ENCODE measurements at regions not wholly inside any gene's neighbourhood (a gene's known extent, or its start where the extent isn't known, plus 50 kb on each side); places are given as distances from the start of the nearest gene placed in this dataset.

DNA sequence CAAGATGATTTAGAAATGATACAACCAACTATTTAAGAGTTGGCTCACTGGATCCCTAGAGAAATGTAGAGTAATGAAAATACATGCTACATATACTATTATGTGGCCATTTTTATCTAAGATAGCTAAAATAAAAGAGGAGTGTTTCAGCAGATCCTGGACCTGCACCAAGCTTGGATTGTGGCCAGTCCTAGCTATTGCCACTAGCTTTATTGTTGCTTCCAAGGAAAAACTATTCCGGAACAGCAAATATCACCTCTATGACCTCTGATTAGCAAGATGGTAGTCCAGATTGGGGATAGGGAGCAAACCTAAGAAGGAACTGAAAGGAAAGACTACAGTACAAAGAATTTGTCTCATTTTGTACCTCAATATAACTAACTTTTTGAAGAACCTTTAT lies 63.7 kb upstream of the NDN start:
- Histone ChIP-seq H3K23ac (ENCODE audit: insufficient read length, low read depth, low read length) (no peak overlapping the region), H3K4ac (ENCODE audit: low read depth, low read length) (no peak overlapping the region), H3K23me2 (ENCODE audit: insufficient read length, low read depth, low read length, poor library complexity, severe bottlenecking) (no peaks in the 10 kb centered on the region), H3K4me2 (ENCODE audit: insufficient read depth, insufficient read length, low read length) (no peak overlapping the region), H4K5ac (ENCODE audit: insufficient read length, low read depth, low read length) (no peak overlapping the region), H3K18ac (ENCODE audit: insufficient read length, low read depth, low read length) (no peak overlapping the region), H4K20me1 (ENCODE audit: control insufficient read depth, insufficient read depth, insufficient read length) (no peaks in the 10 kb centered on the region), H3K27ac (ENCODE audit: insufficient read length, low read depth, low read length) (no peak overlapping the region), H3K27me3 (ENCODE audit: insufficient read depth, low read length) (no peaks in the 10 kb centered on the region), H2AK5ac (ENCODE audit: insufficient read length, low read length) (no peak overlapping the region), H2BK5ac (ENCODE audit: insufficient read length, low read length) (no peak overlapping the region), H3K79me2 (ENCODE audit: insufficient read depth, low read length) (no peaks in the 10 kb centered on the region), H3K4me1 (ENCODE audit: insufficient read depth, low read length) (no peaks in the 10 kb centered on the region), H3K79me1 (ENCODE audit: insufficient read depth, low read depth, low read length, poor library complexity, severe bottlenecking) (no peaks in the 10 kb centered on the region), H2AFZ (ENCODE audit: low read length) (no peak overlapping the region), H4K91ac (ENCODE audit: insufficient read length, low read depth, low read length) (no peak overlapping the region), H3K9ac (ENCODE audit: extremely low read depth, insufficient read length, low read length) (no peak overlapping the region), H2BK12ac (ENCODE audit: insufficient read length, low read depth, low read length) (no peak overlapping the region), H3K9me3 (ENCODE audit: control insufficient read depth, low read depth, low read length) (peaks cover 41% of the 10 kb centered on the region), H2BK15ac (ENCODE audit: low read depth, low read length) (no peak overlapping the region), H2BK20ac (ENCODE audit: low read depth, low read length, poor library complexity, severe bottlenecking) (no peak overlapping the region), H3T11ph (ENCODE audit: low read length) (no peak overlapping the region), H3K14ac (ENCODE audit: insufficient read depth, low read length) (no peak overlapping the region), H3K56ac (ENCODE audit: insufficient read length, low read depth, low read length) (no peak overlapping the region), H4K8ac (replicated peaks; ENCODE audit: insufficient read length, low read depth, low read length) (no peak overlapping the region), H2BK120ac (ENCODE audit: low read depth, low read length, poor library complexity, severe bottlenecking) (no peak overlapping the region)
- Mint-ChIP-seq H3K4me1 (no peaks in the 10 kb centered on the region), H3K36me3 (ENCODE audit: insufficient read depth in 1 of 3, low read depth in 3 of 3) (peaks cover 0 to 5% (median 0%) of the 10 kb centered on the region in 3 experiments; a peak in 3 of 7 replicates), H3K27me3 (ENCODE audit: low read depth) (no peaks in the 10 kb centered on the region), H3K4me3 (no peak overlapping the region), H3K27ac (no peak overlapping the region), H3K9me3 (peaks cover 66 to 75% of the 10 kb centered on the region in 2 experiments)
- no CpG with 5 or more reads among the region's 1 CpG for WGBS (ENCODE audit: extremely low coverage, insufficient read length, low lambda C conversion rate)
- TF ChIP-seq, protein P1, sequence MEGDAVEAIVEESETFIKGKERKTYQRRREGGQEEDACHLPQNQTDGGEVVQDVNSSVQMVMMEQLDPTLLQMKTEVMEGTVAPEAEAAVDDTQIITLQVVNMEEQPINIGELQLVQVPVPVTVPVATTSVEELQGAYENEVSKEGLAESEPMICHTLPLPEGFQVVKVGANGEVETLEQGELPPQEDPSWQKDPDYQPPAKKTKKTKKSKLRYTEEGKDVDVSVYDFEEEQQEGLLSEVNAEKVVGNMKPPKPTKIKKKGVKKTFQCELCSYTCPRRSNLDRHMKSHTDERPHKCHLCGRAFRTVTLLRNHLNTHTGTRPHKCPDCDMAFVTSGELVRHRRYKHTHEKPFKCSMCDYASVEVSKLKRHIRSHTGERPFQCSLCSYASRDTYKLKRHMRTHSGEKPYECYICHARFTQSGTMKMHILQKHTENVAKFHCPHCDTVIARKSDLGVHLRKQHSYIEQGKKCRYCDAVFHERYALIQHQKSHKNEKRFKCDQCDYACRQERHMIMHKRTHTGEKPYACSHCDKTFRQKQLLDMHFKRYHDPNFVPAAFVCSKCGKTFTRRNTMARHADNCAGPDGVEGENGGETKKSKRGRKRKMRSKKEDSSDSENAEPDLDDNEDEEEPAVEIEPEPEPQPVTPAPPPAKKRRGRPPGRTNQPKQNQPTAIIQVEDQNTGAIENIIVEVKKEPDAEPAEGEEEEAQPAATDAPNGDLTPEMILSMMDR (conservative IDR thresholded peaks at IDR 0.05) = no peak
- DNase-seq = no peak
